ENCODE measurements at regions not wholly inside any gene's neighbourhood (a gene's known extent, or its start where the extent isn't known, plus 50 kb on each side); places are given as distances from the start of the nearest gene placed in this dataset.

GRCh38 chr10:45199205-45199740, 116.1 kb downstream of the OR13A1 start:
- no peak for DNase-seq (ENCODE audit: low read depth in 2 of 2)
- Histone ChIP-seq H3K4me2 (ENCODE audit: extremely low read depth, insufficient read depth, low read length) (no peak overlapping the region), H3K79me2 (ENCODE audit: control insufficient read depth, insufficient read depth, low read length) (no peaks in the 10 kb centered on the region), H3K9me3 (ENCODE audit: control insufficient read depth, insufficient read depth, low read depth, low read length) (no peaks in the 10 kb centered on the region), H4K20me1 (ENCODE audit: control insufficient read depth, extremely low read depth, insufficient read depth, low read length) (no peaks in the 10 kb centered on the region), H3K4me3 (replicated peaks in 1 of 4; ENCODE audit: control extremely low read depth in 1 of 4, insufficient read depth in 1 of 4, low read depth in 3 of 4, low read length in 4 of 4) (no peak overlapping the region), H3K9ac (ENCODE audit: insufficient read depth, low read length) (no peak overlapping the region), H3K27ac (ENCODE audit: insufficient read depth, low read length) (no peak overlapping the region), H2AFZ (ENCODE audit: low read length) (no peak overlapping the region), H3K27me3 (ENCODE audit: control insufficient read depth, insufficient read depth, low read length) (no peaks in the 10 kb centered on the region), H3K36me3 (ENCODE audit: control insufficient read depth, insufficient read depth, low read length) (no peaks in the 10 kb centered on the region), H3K4me1 (ENCODE audit: control insufficient read depth, extremely low read depth, insufficient read depth, low read length) (no peaks in the 10 kb centered on the region)
- no peak for TF ChIP-seq CTCF (conservative IDR thresholded peaks at IDR 0.05 in 1 of 2, IDR thresholded peaks at IDR 0.05 in 1 of 2; ENCODE audit: low read depth in 1 of 2, low read length in 2 of 2)
- TF ChIP-seq EZH2 (IDR thresholded peaks at IDR 0.05; ENCODE audit: low read length, missing control alignments) = no peak

- Histone ChIP-seq H3K36me3 (ENCODE audit: control insufficient read depth, insufficient read depth, low read length) (no peaks in the 10 kb centered on the region), H3K4me3 (replicated peaks in 1 of 4; ENCODE audit: control extremely low read depth in 1 of 4, insufficient read depth in 1 of 4, low read depth in 3 of 4, low read length in 4 of 4) (no peak overlapping the region), H3K79me2 (ENCODE audit: control insufficient read depth, insufficient read depth, low read length) (no peaks in the 10 kb centered on the region), H2AFZ (ENCODE audit: low read length) (no peak overlapping the region), H3K4me1 (ENCODE audit: control insufficient read depth, extremely low read depth, insufficient read depth, low read length) (no peaks in the 10 kb centered on the region), H3K27ac (ENCODE audit: insufficient read depth, low read length) (no peak overlapping the region), H3K9ac (ENCODE audit: insufficient read depth, low read length) (no peak overlapping the region), H3K27me3 (ENCODE audit: control insufficient read depth, insufficient read depth, low read length) (no peaks in the 10 kb centered on the region), H4K20me1 (ENCODE audit: control insufficient read depth, extremely low read depth, insufficient read depth, low read length) (no peaks in the 10 kb centered on the region), H3K9me3 (ENCODE audit: control insufficient read depth, insufficient read depth, low read depth, low read length) (no peaks in the 10 kb centered on the region), H3K4me2 (ENCODE audit: extremely low read depth, insufficient read depth, low read length) (no peak overlapping the region)
- DNase-seq (ENCODE audit: low read depth in 2 of 2) = no peak
- no peak for TF ChIP-seq CTCF (conservative IDR thresholded peaks at IDR 0.05 in 1 of 2, IDR thresholded peaks at IDR 0.05 in 1 of 2; ENCODE audit: low read depth in 1 of 2, low read length in 2 of 2)
- no peak for TF ChIP-seq EZH2 (IDR thresholded peaks at IDR 0.05; ENCODE audit: low read length, missing control alignments)
These were observed 114.1 kb downstream of the OR13A1 start for GRCh38 chr10:45201271-45201670.

- Histone ChIP-seq H3K9ac (ENCODE audit: insufficient read depth, low read length) (no peak overlapping the region), H3K27me3 (ENCODE audit: control insufficient read depth, insufficient read depth, low read length) (no peaks in the 10 kb centered on the region), H3K4me1 (ENCODE audit: control insufficient read depth, extremely low read depth, insufficient read depth, low read length) (no peaks in the 10 kb centered on the region), H2AFZ (ENCODE audit: low read length) (no peak overlapping the region), H3K79me2 (ENCODE audit: control insufficient read depth, insufficient read depth, low read length) (no peaks in the 10 kb centered on the region), H3K9me3 (ENCODE audit: control insufficient read depth, insufficient read depth, low read depth, low read length) (no peaks in the 10 kb centered on the region), H4K20me1 (ENCODE audit: control insufficient read depth, extremely low read depth, insufficient read depth, low read length) (no peaks in the 10 kb centered on the region), H3K4me3 (replicated peaks in 1 of 4; ENCODE audit: control extremely low read depth in 1 of 4, insufficient read depth in 1 of 4, low read depth in 3 of 4, low read length in 4 of 4) (no peak overlapping the region), H3K4me2 (ENCODE audit: extremely low read depth, insufficient read depth, low read length) (no peak overlapping the region), H3K36me3 (ENCODE audit: control insufficient read depth, insufficient read depth, low read length) (no peaks in the 10 kb centered on the region), H3K27ac (ENCODE audit: insufficient read depth, low read length) (no peak overlapping the region)
- DNase-seq (ENCODE audit: low read depth in 2 of 2) = no peak
- TF ChIP-seq CTCF (conservative IDR thresholded peaks at IDR 0.05 in 1 of 2, IDR thresholded peaks at IDR 0.05 in 1 of 2; ENCODE audit: low read depth in 1 of 2, low read length in 2 of 2) = no peak
- TF ChIP-seq EZH2 (IDR thresholded peaks at IDR 0.05; ENCODE audit: low read length, missing control alignments) = no peak
These were observed 113.2 kb downstream of the OR13A1 start for GRCh38 chr10:45202242-45202641.

All from fibroblast of lung (primary cell).